ENCODE measurements at regions not wholly inside any gene's neighbourhood (a gene's known extent, or its start where the extent isn't known, plus 50 kb on each side); places are given as distances from the start of the nearest gene placed in this dataset.

DNA sequence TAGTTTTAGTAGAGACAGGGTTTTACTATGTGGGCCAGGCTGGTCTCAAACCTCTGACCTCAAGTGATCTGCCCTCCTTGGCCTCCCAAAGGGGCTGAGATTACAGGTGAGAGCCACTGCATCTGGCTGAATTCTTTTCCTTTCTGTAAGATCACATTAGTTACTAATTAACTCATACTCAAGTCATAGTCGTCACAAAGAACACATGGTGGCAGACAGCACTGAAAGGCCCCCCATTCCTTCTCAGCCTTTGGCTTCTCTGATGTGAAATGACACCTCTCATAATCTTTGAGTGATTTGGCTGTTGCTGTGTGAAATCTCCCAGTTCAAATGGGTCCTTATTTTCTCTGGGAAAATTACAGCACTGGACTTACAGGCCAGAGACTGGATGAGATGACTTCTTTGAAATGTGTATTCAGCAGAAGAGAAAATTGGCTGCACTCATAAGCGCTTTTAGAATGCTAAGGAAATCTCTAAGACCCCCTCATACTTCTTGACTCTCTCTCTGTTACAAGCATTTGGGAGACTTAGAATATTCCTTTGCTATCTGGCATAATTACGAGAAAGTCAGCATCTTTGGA is 764.8 kb downstream of the RNF144A start:
- TF ChIP-seq EZH2 (IDR thresholded peaks at IDR 0.05; ENCODE audit: insufficient read depth, poor library complexity, severe bottlenecking) (no peak), EZH2phosphoT487 (IDR thresholded peaks at IDR 0.05; ENCODE audit: insufficient read depth, low read depth) (no peak)

Data from GM23248 (cell line).